NCI-H1417 treated with DMSO at 0.1 percent for 48 hours (cell line): ENCODE measurements at regions not wholly inside any gene's neighbourhood (a gene's known extent, or its start where the extent isn't known, plus 50 kb on each side); places are given as distances from the start of the nearest gene placed in this dataset.

Experiments
- DNase-seq: peaks from one replicate; lab custom pipeline; 2025; lab: John Stamatoyannopoulos, UW

- no peak for DNase-seq
Observed at GRCh38 chr16:48942996-48943395, 333.0 kb upstream of the N4BP1 start.

- no peak for DNase-seq
Observed at GRCh38 chr16:48936811-48937210, 326.8 kb upstream of the N4BP1 start.

- DNase-seq, result no peak
Observed at GRCh38 chr16:48932216-48932855, 322.4 kb upstream of the N4BP1 start.

- DNase-seq, result no peak
Observed at GRCh38 chr16:48930951-48931553, 321.1 kb upstream of the N4BP1 start.

GRCh38 chr16:48919791-48920190, 309.8 kb upstream of the N4BP1 start:
- DNase-seq, result no peak

GRCh38 chr16:48918520-48919258, 308.7 kb upstream of the N4BP1 start:
- DNase-seq, result no peak

- no peak for DNase-seq
Observed at GRCh38 chr16:48916566-48916965, 306.6 kb upstream of the N4BP1 start.

GRCh38 chr16:48914070-48914469, 304.1 kb upstream of the N4BP1 start:
- no peak for DNase-seq

GRCh38 chr16:48913384-48913783, 303.4 kb upstream of the N4BP1 start:
- no peak for DNase-seq

- DNase-seq, result no peak
Observed at GRCh38 chr16:48912360-48912759, 302.4 kb upstream of the N4BP1 start.

GRCh38 chr16:48911700-48912099, 301.7 kb upstream of the N4BP1 start:
- no peak for DNase-seq

GRCh38 chr16:48910214-48910613, 300.2 kb upstream of the N4BP1 start:
- DNase-seq, result no peak

GRCh38 chr16:48909231-48909630, 299.3 kb upstream of the N4BP1 start:
- no peak for DNase-seq

GRCh38 chr16:48907906-48908634, 298.1 kb upstream of the N4BP1 start:
- DNase-seq, result no peak

GRCh38 chr16:48905632-48906505, 295.9 kb upstream of the N4BP1 start:
- no peak for DNase-seq

- DNase-seq, result no peak
Observed at GRCh38 chr16:48904333-48904732, 294.4 kb upstream of the N4BP1 start.

- no peak for DNase-seq
Observed at GRCh38 chr16:48903039-48903438, 293.1 kb upstream of the N4BP1 start.

- DNase-seq, result no peak
Observed at GRCh38 chr16:48901712-48902374, 291.9 kb upstream of the N4BP1 start.

- DNase-seq, result no peak
Observed at GRCh38 chr16:48899500-48899899, 289.5 kb upstream of the N4BP1 start.

GRCh38 chr16:48897698-48898205, 287.8 kb upstream of the N4BP1 start:
- no peak for DNase-seq

GRCh38 chr16:48895142-48895541, 285.2 kb upstream of the N4BP1 start:
- no peak for DNase-seq
